SK-MEL-5 (cell line): ENCODE measurements at regions not wholly inside any gene's neighbourhood (a gene's known extent, or its start where the extent isn't known, plus 50 kb on each side); places are given as distances from the start of the nearest gene placed in this dataset.
A peak's percentile ranks its signal among the peaks of the same experiment; 100 is the strongest.

Experiments
- DNase-seq: peaks from one replicate; pipeline ENCODE4 v3.0.0-alpha.2; 2016; ENCODE audit warnings: low read depth, low spot score
- in situ Hi-C: cut with HindIII; loops from 2 replicates; pipeline ENCODE4 v1.10.0; 2016; ENCODE audit warnings: low sequenced_read_pairs, high pct_unique_total_duplicates, low pct_unique_long_range_greater_than_20kb

- in situ Hi-C loops, result no loop called here
- no peak for DNase-seq
Observed at GRCh38 chr14:97282210-97283004, 485.2 kb downstream of the VRK1 start.

GRCh38 chr14:97283005-97283403 is 485.8 kb downstream of the VRK1 start:
- in situ Hi-C loops, result no loop called here
- DNase-seq, result no peak

GRCh38 chr14:97283426-97283825 is 486.2 kb downstream of the VRK1 start:
- DNase-seq, result peak; percentile 4
- in situ Hi-C loops, result no loop called here

- DNase-seq, result no peak
- in situ Hi-C loops, result no loop called here
Observed at GRCh38 chr14:97283841-97284240, 486.7 kb downstream of the VRK1 start.

GRCh38 chr14:97287956-97288355 is 490.8 kb downstream of the VRK1 start:
- no peak for DNase-seq
- in situ Hi-C loops, result no loop called here

- in situ Hi-C loops, result no loop called here
- no peak for DNase-seq
Observed at GRCh38 chr14:97290065-97290464, 492.9 kb downstream of the VRK1 start.

- DNase-seq, result no peak
- in situ Hi-C loops, result no loop called here
Observed at GRCh38 chr14:97290977-97291376, 493.8 kb downstream of the VRK1 start.

- no peak for DNase-seq
- in situ Hi-C loops, result no loop called here
Observed at GRCh38 chr14:97293659-97294058, 496.5 kb downstream of the VRK1 start.

- no peak for DNase-seq
- in situ Hi-C loops, result no loop called here
Observed at GRCh38 chr14:97295108-97295710, 498.0 kb downstream of the VRK1 start.

- in situ Hi-C loops, result no loop called here
- no peak for DNase-seq
Observed at GRCh38 chr14:97296176-97296575, 499.0 kb downstream of the VRK1 start.

- in situ Hi-C loops, result no loop called here
- DNase-seq, result no peak
Observed at GRCh38 chr14:97297100-97297499, 499.9 kb downstream of the VRK1 start.

GRCh38 chr14:97298331-97298730 is 501.1 kb downstream of the VRK1 start:
- in situ Hi-C loops, result no loop called here
- DNase-seq, result peak; percentile 59

GRCh38 chr14:97298736-97299135 is 501.6 kb downstream of the VRK1 start:
- DNase-seq, result no peak
- in situ Hi-C loops, result no loop called here

- in situ Hi-C loops, result no loop called here
- peak; percentile 20 for DNase-seq
Observed at GRCh38 chr14:97299661-97300060, 502.5 kb downstream of the VRK1 start.

- no peak for DNase-seq
- in situ Hi-C loops, result no loop called here
Observed at GRCh38 chr14:97301931-97302559, 504.9 kb downstream of the VRK1 start.

- in situ Hi-C loops, result no loop called here
- DNase-seq, result no peak
Observed at GRCh38 chr14:97306133-97306759, 509.1 kb downstream of the VRK1 start.

- in situ Hi-C loops, result no loop called here
- DNase-seq, result no peak
Observed at GRCh38 chr14:97306760-97307246, 509.6 kb downstream of the VRK1 start.

GRCh38 chr14:97311411-97311810 is 514.2 kb downstream of the VRK1 start:
- no peak for DNase-seq
- in situ Hi-C loops, result no loop called here
